Thyroid gland (tissue), 4 donors: ENCODE measurements at regions not wholly inside any gene's neighbourhood (a gene's known extent, or its start where the extent isn't known, plus 50 kb on each side); places are given as distances from the start of the nearest gene placed in this dataset.

Experiments used
- CTCF ChIP-seq, 6 experiments: fragments of 200-600 bp in 3 of 6; fragments of 450-650 bp in 3 of 6; sonication (generic) in 3 of 6; IDR thresholded peaks; one replicate each; pipeline ENCODE4 v1.5.1; 2016 to 2019; ENCODE audit warnings: antibody characterized with exemption in 6 of 6, mild to moderate bottlenecking in 2 of 6, inconsistent platforms in 1 of 6, moderate library complexity in 1 of 6
- POLR2A ChIP-seq, 2 donors: fragments of 450-650 bp; IDR thresholded peaks; one replicate each; pipeline ENCODE4 v1.6.1; 2017; ENCODE audit warnings: antibody characterized with exemption in 2 of 2, mild to moderate bottlenecking in 2 of 2, moderate library complexity in 1 of 2

- TF ChIP-seq CTCF (IDR thresholded peaks at IDR 0.05), result no peak
- no peak for TF ChIP-seq POLR2A (IDR thresholded peaks at IDR 0.05)
Measured at GRCh38 chr12:40439771-40440492, 215.1 kb downstream of the LRRK2 start.
